Thoracic aorta (tissue), 2 donors: ENCODE measurements at regions not wholly inside any gene's neighbourhood (a gene's known extent, or its start where the extent isn't known, plus 50 kb on each side); places are given as distances from the start of the nearest gene placed in this dataset.

Experiments used
- ATAC-seq: fragments of 150-250 bp; one replicate; pipeline ENCODE4 v1.8.0; 2017; ENCODE audit warnings: low read depth; ENCODE audit not compliant: insufficient number of reproducible peaks, low FRiP score
- DNase-seq: peaks from one replicate; pipeline ENCODE4 v3.0.0-alpha.2; 2020; ENCODE audit warnings: low spot score
- H3K27ac ChIP-seq, 2 donors: fragments of 200-600 bp; sonication (generic); 1 replicate in 1 of 2; 2 replicates in 1 of 2; pipeline ENCODE4 v1.5.1; 2016; ENCODE audit warnings: mild to moderate bottlenecking in 2 of 2, moderate library complexity in 2 of 2
- H3K27me3 ChIP-seq: fragments of 200-600 bp; sonication (generic); replicated peaks from 2 replicates; pipeline ENCODE4 v1.6.0; 2016; ENCODE audit warnings: mild to moderate bottlenecking; ENCODE audit not compliant: insufficient read depth
- H3K36me3 ChIP-seq: fragments of 200-600 bp; sonication (generic); one replicate; pipeline ENCODE4 v1.5.1; 2016
- H3K4me1 ChIP-seq, 2 donors: fragments of 200-600 bp; sonication (generic); 1 replicate in 1 of 2; 2 replicates in 1 of 2; pipeline versions ENCODE4 v1.5.1 to v1.6.0; 2016; ENCODE audit warnings: low read depth in 2 of 2, mild to moderate bottlenecking in 1 of 2; ENCODE audit not compliant: control insufficient read depth in 1 of 2
- H3K4me3 ChIP-seq: fragments of 200-600 bp; sonication (generic); 2 replicates; pipeline ENCODE4 v1.5.1; 2016; ENCODE audit warnings: mild to moderate bottlenecking
- H3K9me3 ChIP-seq: fragments of 200-600 bp; sonication (generic); 2 replicates; pipeline ENCODE4 v1.5.1; 2016
- CTCF ChIP-seq: fragments of 200-600 bp; sonication (generic); IDR thresholded peaks from one replicate; pipeline ENCODE4 v1.5.1; 2019; ENCODE audit warnings: antibody characterized with exemption

- Histone ChIP-seq H3K36me3 (no peaks in the 10 kb centered on the region), H3K27me3 (no peaks in the 10 kb centered on the region), H3K9me3 (no peaks in the 10 kb centered on the region), H3K4me3 (no peak overlapping the region), H3K4me1 (peaks cover 0 to 12% of the 10 kb centered on the region in 2 donors), H3K27ac (no peak overlapping the region)
- DNase-seq: no peak
- no peak for ATAC-seq
- no peak for TF ChIP-seq CTCF
Observed at GRCh38 chr16:47888142-47888541, 267.7 kb downstream of the ABCC12 start.

DNA sequence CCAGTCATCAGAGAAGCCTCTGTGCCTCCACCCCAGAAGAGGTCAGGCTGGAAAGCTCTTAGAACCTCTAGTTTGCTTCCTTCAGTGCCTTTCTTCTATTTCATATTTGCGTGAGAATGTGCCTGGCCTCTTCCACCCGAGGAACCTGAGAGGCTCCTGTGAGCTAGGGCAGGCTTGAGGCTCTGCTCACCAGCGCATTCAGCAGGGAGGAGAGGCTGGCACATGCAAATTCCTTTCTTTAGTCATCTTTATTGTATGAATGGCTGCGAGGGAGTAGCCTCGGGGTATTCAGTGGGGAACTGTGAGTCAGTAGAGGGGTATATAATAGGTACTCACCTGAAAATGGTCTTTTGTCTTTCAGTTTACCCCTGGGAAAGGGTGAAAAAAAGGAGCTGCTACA is 268.3 kb downstream of the ABCC12 start:
- H3K27ac ChIP-seq: no peak overlapping the region
- ATAC-seq: no peak
- peaks cover 0 to 12% of the 10 kb centered on the region in 2 donors for H3K4me1 ChIP-seq
- H3K36me3 ChIP-seq: no peaks in the 10 kb centered on the region
- no peak for TF ChIP-seq CTCF
- no peak for DNase-seq
- H3K27me3 ChIP-seq: no peaks in the 10 kb centered on the region
- H3K9me3 ChIP-seq: no peaks in the 10 kb centered on the region
- H3K4me3 ChIP-seq: no peak overlapping the region

GRCh38 chr16:47886631-47887415 is 269.0 kb downstream of the ABCC12 start:
- DNase-seq (no peak), ATAC-seq (no peak)
- Histone ChIP-seq H3K36me3 (no peaks in the 10 kb centered on the region), H3K4me3 (no peak overlapping the region), H3K27me3 (no peaks in the 10 kb centered on the region), H3K4me1 (peaks cover 0 to 12% of the 10 kb centered on the region in 2 donors), H3K27ac (no peak overlapping the region), H3K9me3 (no peaks in the 10 kb centered on the region)
- no peak for TF ChIP-seq CTCF

- H3K4me3 ChIP-seq: no peak overlapping the region
- no peak for TF ChIP-seq CTCF
- no peaks in the 10 kb centered on the region for H3K27me3 ChIP-seq
- no peak for ATAC-seq
- no peaks in the 10 kb centered on the region for H3K36me3 ChIP-seq
- no peaks in the 10 kb centered on the region for H3K9me3 ChIP-seq
- peaks cover 0 to 12% of the 10 kb centered on the region in 2 donors for H3K4me1 ChIP-seq
- H3K27ac ChIP-seq: no peak overlapping the region
- DNase-seq: no peak
Observed at GRCh38 chr16:47886139-47886538, 269.7 kb downstream of the ABCC12 start.

DNA sequence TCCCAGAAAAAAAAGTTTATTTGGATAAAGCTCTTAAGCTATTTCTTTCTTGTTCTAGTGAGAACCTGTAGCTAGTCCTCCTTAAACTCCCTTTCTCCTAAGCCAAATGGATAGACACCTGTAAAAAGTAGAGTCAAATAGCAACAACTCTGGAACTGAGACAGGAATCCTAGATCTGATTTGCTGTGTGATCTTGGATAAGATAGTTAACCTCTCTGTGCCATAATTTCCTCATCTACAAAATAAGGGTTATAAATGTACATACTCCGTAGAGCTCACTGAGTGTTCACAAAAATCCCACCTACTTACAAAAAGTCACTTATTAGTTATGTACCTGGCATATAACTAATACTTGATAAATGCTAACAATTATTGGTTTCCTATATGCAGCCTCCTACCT is 270.3 kb downstream of the ABCC12 start:
- no peaks in the 10 kb centered on the region for H3K36me3 ChIP-seq
- TF ChIP-seq CTCF: no peak
- no peak for ATAC-seq

More for the DNA sequence above, 270.3 kb downstream of the ABCC12 start:
- no peak overlapping the region for H3K27ac ChIP-seq
- H3K9me3 ChIP-seq: no peaks in the 10 kb centered on the region
- peaks cover 0 to 12% of the 10 kb centered on the region in 2 donors for H3K4me1 ChIP-seq
- no peak overlapping the region for H3K4me3 ChIP-seq
- no peak for DNase-seq
- no peaks in the 10 kb centered on the region for H3K27me3 ChIP-seq
